KMS-11 (cell line): ENCODE measurements at regions not wholly inside any gene's neighbourhood (a gene's known extent, or its start where the extent isn't known, plus 50 kb on each side); places are given as distances from the start of the nearest gene placed in this dataset.

Experiments used
- H2AFZ ChIP-seq: fragments of 200-600 bp; sonication (generic); 2 replicates; pipeline ENCODE4 v1.6.1; 2016; ENCODE audit warnings: antibody characterized with exemption, mixed run types, low read depth
- H3K27ac ChIP-seq: fragments of 200-600 bp; sonication (generic); 2 replicates; pipeline ENCODE4 v1.6.1; 2016; ENCODE audit warnings: mild to moderate bottlenecking, mixed run types
- H3K27me3 ChIP-seq: fragments of 200-600 bp; sonication (generic); 2 replicates; pipeline ENCODE4 v1.6.1; 2017; ENCODE audit warnings: mild to moderate bottlenecking, low read depth, mixed run types, moderate library complexity; ENCODE audit not compliant: insufficient read depth
- H3K36me3 ChIP-seq: fragments of 200-600 bp; sonication (generic); 2 replicates; pipeline ENCODE4 v1.6.1; 2017; ENCODE audit warnings: mild to moderate bottlenecking, mixed run types; ENCODE audit not compliant: insufficient read depth
- H3K4me1 ChIP-seq: fragments of 200-600 bp; sonication (generic); 2 replicates; pipeline ENCODE4 v1.6.1; 2016; ENCODE audit warnings: mild to moderate bottlenecking, low read depth, mixed run types; ENCODE audit not compliant: poor library complexity, severe bottlenecking
- H3K4me2 ChIP-seq: fragments of 200-600 bp; sonication (generic); 2 replicates; pipeline ENCODE4 v1.7.0; 2016; ENCODE audit warnings: mild to moderate bottlenecking, mixed run types
- H3K4me3 ChIP-seq: fragments of 200-600 bp; sonication (generic); IDR thresholded peaks from 2 replicates; pipeline ENCODE4 v1.6.1; 2017; ENCODE audit warnings: low read depth, low read length, mixed read lengths; ENCODE audit not compliant: insufficient read depth
- H3K79me2 ChIP-seq: fragments of 200-600 bp; sonication (generic); 2 replicates; pipeline ENCODE4 v1.6.1; 2016; ENCODE audit warnings: low read depth, mixed run types; ENCODE audit not compliant: insufficient read depth
- H3K9ac ChIP-seq: fragments of 200-600 bp; sonication (generic); 2 replicates; pipeline ENCODE4 v1.6.1; 2016; ENCODE audit warnings: mild to moderate bottlenecking, mixed run types
- H4K20me1 ChIP-seq: fragments of 200-600 bp; sonication (generic); 2 replicates; pipeline ENCODE4 v1.6.1; 2016; ENCODE audit warnings: mild to moderate bottlenecking, mixed run types; ENCODE audit not compliant: insufficient read depth
- TF ChIP-seq, protein P1 (sequence below): fragments of 200-600 bp; sonication (generic); conservative IDR thresholded peaks from 2 replicates; pipeline ENCODE4 v1.6.1; 2017; ENCODE audit warnings: low read depth, mild to moderate bottlenecking, antibody characterized with exemption, low read length, moderate library complexity, mixed read lengths

DNA sequence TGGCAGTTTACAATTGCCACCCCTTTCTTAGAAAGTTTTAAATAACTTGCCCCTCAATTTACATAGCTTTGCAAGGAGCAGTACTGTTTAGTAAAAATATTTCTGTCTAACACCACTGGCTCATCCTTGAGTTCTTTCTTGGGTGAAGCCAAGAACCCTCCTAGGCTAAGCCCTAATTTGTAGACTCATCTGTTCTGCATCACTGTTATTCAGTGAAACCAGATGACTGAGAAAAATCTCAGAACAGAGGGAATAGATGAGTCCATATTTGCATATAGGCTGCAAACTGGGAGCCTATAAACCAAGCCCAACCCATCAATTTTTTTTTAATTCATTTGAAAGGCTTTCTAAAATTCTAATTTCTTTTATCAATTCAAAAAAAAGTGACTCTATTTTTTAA is 161.4 kb upstream of the TFPI start:
- Histone ChIP-seq H3K4me2 (no peak overlapping the region), H3K27ac (no peak overlapping the region), H3K9ac (no peak overlapping the region), H4K20me1 (no peaks in the 10 kb centered on the region), H3K36me3 (no peaks in the 10 kb centered on the region), H3K4me1 (peaks cover 8% of the 10 kb centered on the region), H3K4me3 (no peak overlapping the region), H3K27me3 (no peaks in the 10 kb centered on the region), H2AFZ (no peak overlapping the region), H3K79me2 (no peaks in the 10 kb centered on the region)
- TF ChIP-seq, protein P1, sequence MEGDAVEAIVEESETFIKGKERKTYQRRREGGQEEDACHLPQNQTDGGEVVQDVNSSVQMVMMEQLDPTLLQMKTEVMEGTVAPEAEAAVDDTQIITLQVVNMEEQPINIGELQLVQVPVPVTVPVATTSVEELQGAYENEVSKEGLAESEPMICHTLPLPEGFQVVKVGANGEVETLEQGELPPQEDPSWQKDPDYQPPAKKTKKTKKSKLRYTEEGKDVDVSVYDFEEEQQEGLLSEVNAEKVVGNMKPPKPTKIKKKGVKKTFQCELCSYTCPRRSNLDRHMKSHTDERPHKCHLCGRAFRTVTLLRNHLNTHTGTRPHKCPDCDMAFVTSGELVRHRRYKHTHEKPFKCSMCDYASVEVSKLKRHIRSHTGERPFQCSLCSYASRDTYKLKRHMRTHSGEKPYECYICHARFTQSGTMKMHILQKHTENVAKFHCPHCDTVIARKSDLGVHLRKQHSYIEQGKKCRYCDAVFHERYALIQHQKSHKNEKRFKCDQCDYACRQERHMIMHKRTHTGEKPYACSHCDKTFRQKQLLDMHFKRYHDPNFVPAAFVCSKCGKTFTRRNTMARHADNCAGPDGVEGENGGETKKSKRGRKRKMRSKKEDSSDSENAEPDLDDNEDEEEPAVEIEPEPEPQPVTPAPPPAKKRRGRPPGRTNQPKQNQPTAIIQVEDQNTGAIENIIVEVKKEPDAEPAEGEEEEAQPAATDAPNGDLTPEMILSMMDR, result no peak

DNA sequence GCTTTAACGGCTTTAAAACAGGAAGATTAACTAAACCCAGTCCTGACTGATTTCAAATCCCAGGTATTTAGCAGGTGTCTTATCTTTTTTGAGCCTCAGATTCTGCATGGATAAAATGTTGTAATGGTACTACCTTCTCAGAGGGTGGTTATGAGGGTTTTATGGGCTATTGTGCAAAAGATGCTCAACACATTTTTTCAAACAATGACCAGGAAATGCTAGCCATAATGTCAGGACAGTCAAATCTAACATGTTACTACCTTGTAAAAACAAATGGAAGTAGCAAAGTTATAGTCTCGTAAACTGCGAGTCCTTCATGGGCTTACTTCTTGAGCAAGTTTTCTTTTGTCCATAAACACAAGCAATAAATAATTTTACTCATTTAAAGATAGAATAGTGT is 162.1 kb upstream of the TFPI start:
- H3K4me3 ChIP-seq, result no peak overlapping the region
- no peaks in the 10 kb centered on the region for H3K79me2 ChIP-seq
- no peak overlapping the region for H3K4me2 ChIP-seq
- no peaks in the 10 kb centered on the region for H3K36me3 ChIP-seq
- H3K9ac ChIP-seq, result no peak overlapping the region
- peaks cover 1% of the 10 kb centered on the region for H3K4me1 ChIP-seq
- no peaks in the 10 kb centered on the region for H4K20me1 ChIP-seq
- no peaks in the 10 kb centered on the region for H3K27me3 ChIP-seq
- no peak overlapping the region for H3K27ac ChIP-seq
- H2AFZ ChIP-seq, result no peak overlapping the region
- TF ChIP-seq, protein P1, result no peak

DNA sequence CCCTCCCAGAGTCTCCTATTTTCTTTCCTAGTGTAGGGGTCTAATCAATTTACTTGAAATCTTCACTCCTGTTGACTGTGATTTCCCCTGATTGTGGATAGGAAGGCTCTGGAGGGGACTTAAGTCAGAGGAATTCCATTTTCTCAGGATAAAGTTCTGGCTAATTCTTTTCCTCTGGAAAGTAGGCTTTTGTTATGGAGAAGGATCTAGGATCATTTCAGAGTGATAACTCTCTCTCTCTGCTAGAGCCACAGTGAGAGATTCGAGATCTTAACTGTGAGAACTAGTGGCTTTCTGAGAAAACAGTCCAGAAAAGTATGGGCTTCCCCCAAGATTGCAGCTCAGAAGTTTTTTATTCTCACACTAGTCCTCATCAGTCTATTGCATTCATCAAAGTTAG is 163.9 kb upstream of the TFPI start:
- Histone ChIP-seq H3K4me1 (no peaks in the 10 kb centered on the region), H3K27ac (no peak overlapping the region), H3K79me2 (no peaks in the 10 kb centered on the region), H2AFZ (no peak overlapping the region), H3K4me3 (no peak overlapping the region), H3K9ac (no peak overlapping the region), H3K4me2 (no peak overlapping the region), H4K20me1 (no peaks in the 10 kb centered on the region), H3K27me3 (no peaks in the 10 kb centered on the region), H3K36me3 (no peaks in the 10 kb centered on the region)
- TF ChIP-seq, protein P1, result no peak

DNA sequence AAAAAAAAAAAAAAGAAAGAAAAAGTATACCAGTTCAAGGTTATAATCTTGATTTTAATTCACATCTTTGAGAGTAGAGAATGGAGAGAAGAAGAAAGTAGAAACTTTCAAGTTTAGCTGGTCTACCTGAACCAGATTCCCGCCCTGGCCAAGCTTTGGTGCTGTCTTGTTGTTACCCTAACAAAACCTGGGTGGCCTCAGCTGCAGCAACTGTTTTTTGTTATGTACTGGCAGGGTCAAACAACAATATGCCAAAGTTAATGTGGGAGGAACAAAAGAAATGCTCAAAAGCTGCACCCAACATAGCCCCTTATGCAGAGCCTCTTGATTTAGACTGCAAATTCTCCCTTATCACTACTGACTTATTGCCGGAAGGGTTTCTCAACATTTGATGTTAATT is 165.3 kb upstream of the TFPI start:
- Histone ChIP-seq H3K4me1 (no peaks in the 10 kb centered on the region), H3K9ac (no peak overlapping the region), H3K4me3 (no peak overlapping the region), H2AFZ (0 out of 2 replicates have a peak overlapping the region, but pooled peaks have one; percentile 0), H4K20me1 (no peaks in the 10 kb centered on the region), H3K36me3 (no peaks in the 10 kb centered on the region), H3K27ac (no peak overlapping the region), H3K27me3 (no peaks in the 10 kb centered on the region), H3K4me2 (no peak overlapping the region), H3K79me2 (no peaks in the 10 kb centered on the region)
- TF ChIP-seq, protein P1, result no peak
